IMR-90 (cell line): ENCODE measurements at regions not wholly inside any gene's neighbourhood (a gene's known extent, or its start where the extent isn't known, plus 50 kb on each side); places are given as distances from the start of the nearest gene placed in this dataset.
A peak's percentile ranks its signal among the peaks of the same experiment; 100 is the strongest.

Experiments
- ATAC-seq: fragments of 200-7000 bp; cut with Tn5 transposase; 2 replicates; pipeline ENCODE4 v1.9.1; 2020; ENCODE audit warnings: low read depth, mild to moderate bottlenecking, moderate library complexity
- BruUV-seq: library from RNA; stranded (reverse); fragments of 400-500 nt; replicated peaks from 2 replicates; lab custom pipeline; 2021; lab: Mats Ljungman, UMichigan
- CTCF ChIA-PET: fragments of 300-600 bp; formaldehyde crosslinking; extraction: SDS; loops from one replicate; lab custom pipeline; 2021; ENCODE audit warnings: antibody characterized with exemption; lab: Yijun Ruan, JAX
- POLR2A ChIA-PET: fragments of 300-600 bp; sonication (Branson Sonifier 250); formaldehyde crosslinking; loops from one replicate; lab custom pipeline; 2022; ENCODE audit warnings: antibody characterized with exemption; ENCODE audit not compliant: unreplicated experiment; lab: Charles Lee
- DNase-seq: peaks from one replicate; pipeline ENCODE4 v3.0.0; 2013
- H2AFZ ChIP-seq: replicated peaks from 2 replicates; pipeline ENCODE3; 2013; ENCODE audit warnings: low read length, mild to moderate bottlenecking; ENCODE audit not compliant: poor library complexity
- H2AK5ac ChIP-seq: 2 replicates; pipeline ENCODE4 v1.6.1; 2013; ENCODE audit warnings: low read depth, low read length, inconsistent platforms
- H2AK9ac ChIP-seq: replicated peaks from 2 replicates; pipeline ENCODE3; 2013; ENCODE audit warnings: mild to moderate bottlenecking, low read depth, low read length, moderate library complexity; ENCODE audit not compliant: poor library complexity
- H2BK120ac ChIP-seq: 2 replicates; pipeline ENCODE4 v1.6.1; 2013; ENCODE audit warnings: low read depth, low read length, inconsistent platforms
- H2BK15ac ChIP-seq: 3 replicates; pipeline ENCODE4 v1.6.1; 2013; ENCODE audit warnings: low read depth, low read length, inconsistent platforms
- H2BK20ac ChIP-seq: 2 replicates; pipeline ENCODE4 v1.6.1; 2013; ENCODE audit warnings: low read depth, mild to moderate bottlenecking, inconsistent platforms, low read length, moderate library complexity
- H2BK5ac ChIP-seq: 2 replicates; pipeline ENCODE4 v1.6.1; 2013; ENCODE audit warnings: mild to moderate bottlenecking, low read depth, low read length, inconsistent platforms; ENCODE audit not compliant: poor library complexity, severe bottlenecking
- H3K14ac ChIP-seq: replicated peaks from 2 replicates; pipeline ENCODE4 v1.6.1; 2013; ENCODE audit warnings: low read depth, low read length, inconsistent platforms
- H3K18ac ChIP-seq: 2 replicates; pipeline ENCODE4 v1.6.1; 2013; ENCODE audit warnings: low read depth, low read length, control low read depth
- H3K23ac ChIP-seq: 2 replicates; pipeline ENCODE4 v1.6.1; 2013; ENCODE audit warnings: low read depth, low read length, inconsistent platforms
- H3K27ac ChIP-seq: 2 replicates; pipeline ENCODE4 v1.5.1; 2013; ENCODE audit warnings: mild to moderate bottlenecking, control low read depth, low read length; ENCODE audit not compliant: insufficient read depth
- H3K27me3 ChIP-seq: 2 replicates; pipeline ENCODE4 v1.6.1; 2013; ENCODE audit warnings: low read length; ENCODE audit not compliant: control insufficient read depth, insufficient read depth
- H3K36me3 ChIP-seq: 2 replicates; pipeline ENCODE4 v1.6.1; 2013; ENCODE audit warnings: low read length, mixed read lengths; ENCODE audit not compliant: control insufficient read depth, insufficient read depth
- H3K4ac ChIP-seq: 2 replicates; pipeline ENCODE4 v1.6.1; 2013; ENCODE audit warnings: low read depth, low read length, inconsistent platforms
- H3K4me1 ChIP-seq: 2 replicates; pipeline ENCODE4 v1.6.1; 2013; ENCODE audit warnings: low read length, mixed read lengths; ENCODE audit not compliant: control insufficient read depth, insufficient read depth
- H3K4me2 ChIP-seq: 2 replicates; pipeline ENCODE4 v1.6.1; 2013; ENCODE audit warnings: low read depth, mild to moderate bottlenecking, control low read depth, low read length, moderate library complexity
- H3K4me3 ChIP-seq: 2 replicates; pipeline ENCODE4 v1.5.1; 2013; ENCODE audit warnings: low read depth, mild to moderate bottlenecking, control low read depth, low read length, moderate library complexity; ENCODE audit not compliant: insufficient read depth
- H3K56ac ChIP-seq: 2 replicates; pipeline ENCODE4 v1.6.1; 2013; ENCODE audit warnings: low read length, inconsistent platforms; ENCODE audit not compliant: insufficient read depth; ENCODE audit errors: extremely low read depth
- H3K79me1 ChIP-seq, 2 experiments: 2 replicates each; pipeline ENCODE4 v1.6.1; 2013; ENCODE audit warnings: low read length in 2 of 2, inconsistent platforms in 1 of 2, low read depth in 1 of 2
- H3K9ac ChIP-seq: 2 replicates; pipeline ENCODE4 v1.6.1; 2013; ENCODE audit warnings: low read depth, low read length, control low read depth
- H3K9me1 ChIP-seq: 2 replicates; pipeline ENCODE4 v1.6.1; 2013; ENCODE audit warnings: low read length, inconsistent platforms; ENCODE audit not compliant: insufficient read depth
- H3K9me3 ChIP-seq: 2 replicates; pipeline ENCODE4 v1.6.1; 2013; ENCODE audit warnings: low read length; ENCODE audit not compliant: control insufficient read depth, insufficient read depth
- H4K20me1 ChIP-seq: 2 replicates; pipeline ENCODE4 v1.6.1; 2013; ENCODE audit warnings: low read length, inconsistent platforms; ENCODE audit not compliant: insufficient read depth
- H4K5ac ChIP-seq: 2 replicates; pipeline ENCODE4 v1.6.1; 2013; ENCODE audit warnings: mild to moderate bottlenecking, low read depth, low read length, control low read depth
- H4K8ac ChIP-seq, 2 experiments: 2 replicates each; pipeline ENCODE4 v1.6.1; 2013; ENCODE audit warnings: low read depth in 2 of 2, low read length in 2 of 2, control low read depth in 1 of 2, inconsistent platforms in 1 of 2
- H4K91ac ChIP-seq: 2 replicates; pipeline ENCODE4 v1.6.1; 2013; ENCODE audit warnings: low read depth, low read length, inconsistent platforms; ENCODE audit not compliant: insufficient read depth
- BHLHE40 ChIP-seq: fragments of 150-350 bp; IDR thresholded peaks from 2 replicates; pipeline ENCODE4 v1.6.1; 2016; ENCODE audit warnings: mild to moderate bottlenecking, low read depth, low read length
- CEBPB ChIP-seq: IDR thresholded peaks from 2 replicates; pipeline ENCODE4 v1.6.1; 2012; ENCODE audit warnings: low read depth, low read length, improper control_type of control experiment
- CHD1 ChIP-seq: IDR thresholded peaks from 2 replicates; pipeline ENCODE4 v1.6.1; 2012; ENCODE audit warnings: low read depth, low read length, improper control_type of control experiment
- ELK1 ChIP-seq: fragments of 150-350 bp; IDR thresholded peaks from 2 replicates; pipeline ENCODE4 v1.6.1; 2016; ENCODE audit warnings: low read depth, mild to moderate bottlenecking, low read length, moderate library complexity, borderline replicate concordance
- FOS ChIP-seq: fragments of 150-350 bp; IDR thresholded peaks from 2 replicates; pipeline ENCODE4 v1.6.1; 2016; ENCODE audit warnings: low read depth, low read length
- MXI1 ChIP-seq: IDR thresholded peaks from 2 replicates; pipeline ENCODE4 v1.6.1; 2012; ENCODE audit warnings: low read depth, mild to moderate bottlenecking, low read length, moderate library complexity, borderline replicate concordance
- NFE2L2 ChIP-seq: fragments of 150-350 bp; IDR thresholded peaks from 2 replicates; pipeline ENCODE4 v1.6.1; 2016; ENCODE audit warnings: low read depth, mild to moderate bottlenecking, low read length
- RCOR1 ChIP-seq: IDR thresholded peaks from 2 replicates; pipeline ENCODE4 v1.6.1; 2012; ENCODE audit warnings: mild to moderate bottlenecking, low read length, improper control_type of control experiment; ENCODE audit not compliant: insufficient replicate concordance
- SMC3 ChIP-seq: fragments of 150-350 bp; IDR thresholded peaks from 2 replicates; pipeline ENCODE4 v1.6.1; 2016; ENCODE audit warnings: low read depth, mild to moderate bottlenecking, antibody characterized with exemption, low read length, moderate library complexity
- WGBS, 2 experiments: methylation state at CpG; one replicate each; pipeline versions ENCODE4 v1.1.5 to v1.1.7; 2013; ENCODE audit warnings: missing lambda C conversion rate in 2 of 2; ENCODE audit not compliant: insufficient read length in 1 of 2; ENCODE audit errors: extremely low coverage in 2 of 2; 5-methylcytosine and 5-hydroxymethylcytosine counted together
- dilution Hi-C: fragments of 300-500 bp; cut with HindIII; formaldehyde crosslinking; loops from one replicate; pipeline ENCODE4 v1.14.3; 2018; ENCODE audit warnings: low sequenced_read_pairs; ENCODE audit not compliant: unreplicated experiment
- in situ Hi-C: fragments of 300-500 bp; cut with MboI; formaldehyde crosslinking; loops from 3 replicates; pipeline ENCODE4 v1.14.3; 2019; ENCODE audit warnings: low sequenced_read_pairs, inconsistent platforms, mixed read lengths
- intact Hi-C: fragments of 100-400 bp; cut with micrococcal nuclease; formaldehyde crosslinking; loops from 2 replicates; pipeline ENCODE4 v1.10.0; 2022
- TF ChIP-seq, protein P1 (sequence below): fragments of 150-350 bp; IDR thresholded peaks from 2 replicates; pipeline ENCODE4 v1.6.1; 2017; ENCODE audit warnings: mild to moderate bottlenecking, antibody characterized with exemption, low read length, low read depth
- TF ChIP-seq, protein P2 (sequence below): conservative IDR thresholded peaks from 2 replicates; pipeline ENCODE4 v1.5.1; 2012; ENCODE audit warnings: mild to moderate bottlenecking, low read depth, low read length, improper control_type of control experiment

GRCh38 chr6:40722553-40723258 lies 135.5 kb upstream of the LRFN2 start:
- dilution Hi-C loops, result no loop called here
- no peak overlapping the region for H2BK20ac ChIP-seq
- H3K4me1 ChIP-seq, result peaks cover 2% of the 10 kb centered on the region; the same call in 1 of the 2 replicates

More at GRCh38 chr6:40722553-40723258, 135.5 kb upstream of the LRFN2 start:
- H3K4me3 ChIP-seq, result no peak overlapping the region
- no peaks in the 10 kb centered on the region for H3K9me1 ChIP-seq
- no peak overlapping the region for H3K14ac ChIP-seq
- no peak overlapping the region for H3K4me2 ChIP-seq
- no peak overlapping the region for H4K5ac ChIP-seq
- no peak for ATAC-seq
- H3K4ac ChIP-seq, result no peak overlapping the region
- DNase-seq, result peak; percentile 6
- no peak overlapping the region for H4K91ac ChIP-seq
- no peak overlapping the region for H2AFZ ChIP-seq
- no peak overlapping the region for H2BK5ac ChIP-seq
- H3K27me3 ChIP-seq, result no peaks in the 10 kb centered on the region; the same call in 1 of the 2 replicates
- H2AK9ac ChIP-seq, result no peak overlapping the region
- no peaks in the 10 kb centered on the region for H3K36me3 ChIP-seq
- WGBS, 2 experiments, result no CpG with 5 or more reads among the region's 3 CpGs
- POLR2A ChIA-PET, result no interaction called here
- H3K23ac ChIP-seq, result no peak overlapping the region
- no peak overlapping the region for H3K9ac ChIP-seq
- no peak overlapping the region for H4K8ac ChIP-seq
- intact Hi-C loops (no loop called here), in situ Hi-C loops (no loop called here)
- no peak overlapping the region for H2BK15ac ChIP-seq
- H3K79me1 ChIP-seq, result no peaks in the 10 kb centered on the region
- no peaks in the 10 kb centered on the region for H3K9me3 ChIP-seq
- H3K18ac ChIP-seq, result no peak overlapping the region
- H2BK120ac ChIP-seq, result no peak overlapping the region
- H3K27ac ChIP-seq, result no peak overlapping the region
- no peak overlapping the region for H2AK5ac ChIP-seq
- no peak for TF ChIP-seq SMC3
- TF ChIP-seq FOS, result no peak
- TF ChIP-seq, protein P1, sequence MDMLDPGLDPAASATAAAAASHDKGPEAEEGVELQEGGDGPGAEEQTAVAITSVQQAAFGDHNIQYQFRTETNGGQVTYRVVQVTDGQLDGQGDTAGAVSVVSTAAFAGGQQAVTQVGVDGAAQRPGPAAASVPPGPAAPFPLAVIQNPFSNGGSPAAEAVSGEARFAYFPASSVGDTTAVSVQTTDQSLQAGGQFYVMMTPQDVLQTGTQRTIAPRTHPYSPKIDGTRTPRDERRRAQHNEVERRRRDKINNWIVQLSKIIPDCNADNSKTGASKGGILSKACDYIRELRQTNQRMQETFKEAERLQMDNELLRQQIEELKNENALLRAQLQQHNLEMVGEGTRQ, result no peak
- TF ChIP-seq, protein P2, sequence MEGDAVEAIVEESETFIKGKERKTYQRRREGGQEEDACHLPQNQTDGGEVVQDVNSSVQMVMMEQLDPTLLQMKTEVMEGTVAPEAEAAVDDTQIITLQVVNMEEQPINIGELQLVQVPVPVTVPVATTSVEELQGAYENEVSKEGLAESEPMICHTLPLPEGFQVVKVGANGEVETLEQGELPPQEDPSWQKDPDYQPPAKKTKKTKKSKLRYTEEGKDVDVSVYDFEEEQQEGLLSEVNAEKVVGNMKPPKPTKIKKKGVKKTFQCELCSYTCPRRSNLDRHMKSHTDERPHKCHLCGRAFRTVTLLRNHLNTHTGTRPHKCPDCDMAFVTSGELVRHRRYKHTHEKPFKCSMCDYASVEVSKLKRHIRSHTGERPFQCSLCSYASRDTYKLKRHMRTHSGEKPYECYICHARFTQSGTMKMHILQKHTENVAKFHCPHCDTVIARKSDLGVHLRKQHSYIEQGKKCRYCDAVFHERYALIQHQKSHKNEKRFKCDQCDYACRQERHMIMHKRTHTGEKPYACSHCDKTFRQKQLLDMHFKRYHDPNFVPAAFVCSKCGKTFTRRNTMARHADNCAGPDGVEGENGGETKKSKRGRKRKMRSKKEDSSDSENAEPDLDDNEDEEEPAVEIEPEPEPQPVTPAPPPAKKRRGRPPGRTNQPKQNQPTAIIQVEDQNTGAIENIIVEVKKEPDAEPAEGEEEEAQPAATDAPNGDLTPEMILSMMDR, result no peak
- TF ChIP-seq ELK1, result no peak
- no peak for TF ChIP-seq BHLHE40
- TF ChIP-seq MXI1, result no peak
- TF ChIP-seq NFE2L2, result no peak
- no peak for TF ChIP-seq RCOR1
- TF ChIP-seq CHD1, result no peak
- TF ChIP-seq CEBPB, result no peak
- BruUV-seq, result no TSS peak
- CTCF ChIA-PET, result no interaction called here
- no peak overlapping the region for H3K56ac ChIP-seq
- H4K20me1 ChIP-seq, result no peaks in the 10 kb centered on the region
